ENCODE measurements at regions not wholly inside any gene's neighbourhood (a gene's known extent, or its start where the extent isn't known, plus 50 kb on each side); places are given as distances from the start of the nearest gene placed in this dataset.
A peak's percentile ranks its signal among the peaks of the same experiment; 100 is the strongest.

DNA sequence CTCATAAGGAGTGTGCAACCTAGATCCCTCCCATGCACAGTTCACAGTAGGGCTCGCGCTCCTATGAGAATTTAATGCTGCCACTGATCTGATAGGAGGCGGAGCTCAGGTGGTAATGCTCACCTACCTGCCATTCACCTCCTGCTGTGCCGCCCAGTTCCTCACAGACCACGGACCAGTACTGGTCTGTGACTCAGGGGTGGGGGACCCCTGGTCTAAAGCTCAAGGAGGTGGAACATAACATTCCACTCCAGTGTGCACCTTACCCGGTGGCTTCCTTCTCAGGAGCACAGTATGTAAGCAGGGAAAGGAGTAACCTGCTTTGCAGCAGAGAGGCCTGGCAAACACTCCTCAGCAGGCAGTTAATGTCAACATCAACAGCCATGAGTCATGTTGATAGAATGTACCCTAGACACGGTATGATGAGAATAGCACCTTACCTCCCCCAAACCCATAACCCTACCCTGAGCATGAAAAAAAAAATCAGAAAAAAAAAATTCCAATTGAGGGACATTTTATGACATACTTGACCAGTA lies 273.5 kb downstream of the FGFR2 start:
- Mint-ChIP-seq H3K4me3 (ENCODE audit: unreplicated experiment) (no peak overlapping the region), H3K27me3 (ENCODE audit: low read depth, unreplicated experiment) (no peaks in the 10 kb centered on the region), H3K27ac (ENCODE audit: unreplicated experiment) (peak overlapping the region; percentile 11), H3K36me3 (ENCODE audit: low read depth, unreplicated experiment) (no peaks in the 10 kb centered on the region), H3K9me3 (ENCODE audit: unreplicated experiment) (no peaks in the 10 kb centered on the region), H3K4me1 (ENCODE audit: low read depth, unreplicated experiment) (peaks cover 9% of the 10 kb centered on the region)
- no peaks in the 10 kb centered on the region for H3K9me3 ChIP-seq (ENCODE audit: insufficient read depth, low read depth, low read length)
- no peaks in the 10 kb centered on the region for H3K4me1 ChIP-seq (ENCODE audit: insufficient read depth, low read length)
- H4K20me1 ChIP-seq (ENCODE audit: insufficient read depth, low read length) = no peaks in the 10 kb centered on the region
- DNase-seq (ENCODE audit: low read depth) (no peak), FAIRE-seq (no peak)
- H3K79me2 ChIP-seq (ENCODE audit: insufficient read depth, low read length) = no peaks in the 10 kb centered on the region
- no peak overlapping the region for H2AFZ ChIP-seq (ENCODE audit: low read depth, low read length)
- TF ChIP-seq EZH2 (IDR thresholded peaks at IDR 0.05; ENCODE audit: insufficient read depth, low read length) = no peak
- TF ChIP-seq, protein P1, sequence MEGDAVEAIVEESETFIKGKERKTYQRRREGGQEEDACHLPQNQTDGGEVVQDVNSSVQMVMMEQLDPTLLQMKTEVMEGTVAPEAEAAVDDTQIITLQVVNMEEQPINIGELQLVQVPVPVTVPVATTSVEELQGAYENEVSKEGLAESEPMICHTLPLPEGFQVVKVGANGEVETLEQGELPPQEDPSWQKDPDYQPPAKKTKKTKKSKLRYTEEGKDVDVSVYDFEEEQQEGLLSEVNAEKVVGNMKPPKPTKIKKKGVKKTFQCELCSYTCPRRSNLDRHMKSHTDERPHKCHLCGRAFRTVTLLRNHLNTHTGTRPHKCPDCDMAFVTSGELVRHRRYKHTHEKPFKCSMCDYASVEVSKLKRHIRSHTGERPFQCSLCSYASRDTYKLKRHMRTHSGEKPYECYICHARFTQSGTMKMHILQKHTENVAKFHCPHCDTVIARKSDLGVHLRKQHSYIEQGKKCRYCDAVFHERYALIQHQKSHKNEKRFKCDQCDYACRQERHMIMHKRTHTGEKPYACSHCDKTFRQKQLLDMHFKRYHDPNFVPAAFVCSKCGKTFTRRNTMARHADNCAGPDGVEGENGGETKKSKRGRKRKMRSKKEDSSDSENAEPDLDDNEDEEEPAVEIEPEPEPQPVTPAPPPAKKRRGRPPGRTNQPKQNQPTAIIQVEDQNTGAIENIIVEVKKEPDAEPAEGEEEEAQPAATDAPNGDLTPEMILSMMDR (IDR thresholded peaks at IDR 0.05; ENCODE audit: insufficient read depth, low read depth, low read length) = no peak
- no peaks in the 10 kb centered on the region for H3K27me3 ChIP-seq (ENCODE audit: insufficient read depth, low read length)
- H3K4me3 ChIP-seq (ENCODE audit: insufficient read depth, low read depth, low read length) = no peak overlapping the region
- no peak overlapping the region for H3K9ac ChIP-seq (ENCODE audit: low read length)
- H3K36me3 ChIP-seq (ENCODE audit: insufficient read depth, low read length) = no peaks in the 10 kb centered on the region
- H3K27ac ChIP-seq (ENCODE audit: low read depth, low read length) = no peak overlapping the region
- no peak overlapping the region for H3K4me2 ChIP-seq (ENCODE audit: low read length)

DNA sequence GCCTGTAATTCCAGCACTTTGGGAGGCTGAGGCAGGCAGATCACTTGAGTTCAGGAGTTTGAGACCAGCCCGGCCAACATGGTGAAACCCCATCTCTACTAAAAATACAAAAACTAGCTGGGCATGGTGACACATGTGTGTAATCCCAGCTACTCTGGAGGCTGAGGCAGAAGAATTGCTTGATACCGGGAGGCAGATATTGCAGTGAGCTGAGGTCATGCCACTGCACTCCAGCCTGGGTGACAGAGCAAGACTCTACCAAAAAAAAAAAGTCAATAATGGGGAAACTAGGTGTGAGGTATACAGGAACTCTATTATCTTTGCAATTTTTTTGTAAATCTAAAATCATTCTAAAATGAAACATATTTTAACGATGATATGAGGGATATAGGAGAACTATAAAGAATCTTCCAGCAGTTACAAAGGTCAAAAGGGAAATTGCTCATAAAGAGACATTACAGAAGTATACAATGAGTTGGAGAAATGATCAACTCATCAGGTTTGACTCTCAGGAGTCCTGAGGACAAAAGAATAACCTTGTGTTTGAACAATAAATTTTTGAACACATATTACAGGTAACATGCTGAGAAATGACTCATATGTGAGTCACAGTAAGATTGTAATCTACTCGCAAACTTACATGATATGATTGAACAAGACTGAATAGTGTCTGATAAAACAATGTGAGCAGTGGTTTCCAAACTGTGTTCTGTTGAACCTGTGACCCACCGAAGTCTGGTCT lies 272.6 kb downstream of the FGFR2 start:
- Histone ChIP-seq H3K4me2 (ENCODE audit: low read length) (no peak overlapping the region), H3K9ac (ENCODE audit: low read length) (no peak overlapping the region), H3K4me1 (ENCODE audit: insufficient read depth, low read length) (no peaks in the 10 kb centered on the region), H3K79me2 (ENCODE audit: insufficient read depth, low read length) (no peaks in the 10 kb centered on the region), H2AFZ (ENCODE audit: low read depth, low read length) (no peak overlapping the region), H4K20me1 (ENCODE audit: insufficient read depth, low read length) (no peaks in the 10 kb centered on the region), H3K27ac (ENCODE audit: low read depth, low read length) (no peak overlapping the region), H3K4me3 (ENCODE audit: insufficient read depth, low read depth, low read length) (no peak overlapping the region), H3K36me3 (ENCODE audit: insufficient read depth, low read length) (no peaks in the 10 kb centered on the region), H3K9me3 (ENCODE audit: insufficient read depth, low read depth, low read length) (no peaks in the 10 kb centered on the region), H3K27me3 (ENCODE audit: insufficient read depth, low read length) (no peaks in the 10 kb centered on the region)
- FAIRE-seq (no peak), DNase-seq (ENCODE audit: low read depth) (peak; percentile 2)
- Mint-ChIP-seq H3K27ac (ENCODE audit: unreplicated experiment) (no peak overlapping the region), H3K9me3 (ENCODE audit: unreplicated experiment) (no peaks in the 10 kb centered on the region), H3K4me1 (ENCODE audit: low read depth, unreplicated experiment) (peaks cover 12% of the 10 kb centered on the region), H3K4me3 (ENCODE audit: unreplicated experiment) (no peak overlapping the region), H3K27me3 (ENCODE audit: low read depth, unreplicated experiment) (no peaks in the 10 kb centered on the region), H3K36me3 (ENCODE audit: low read depth, unreplicated experiment) (no peaks in the 10 kb centered on the region)
- TF ChIP-seq, protein P1 (IDR thresholded peaks at IDR 0.05; ENCODE audit: insufficient read depth, low read depth, low read length) = no peak
- TF ChIP-seq EZH2 (IDR thresholded peaks at IDR 0.05; ENCODE audit: insufficient read depth, low read length) = no peak

DNA sequence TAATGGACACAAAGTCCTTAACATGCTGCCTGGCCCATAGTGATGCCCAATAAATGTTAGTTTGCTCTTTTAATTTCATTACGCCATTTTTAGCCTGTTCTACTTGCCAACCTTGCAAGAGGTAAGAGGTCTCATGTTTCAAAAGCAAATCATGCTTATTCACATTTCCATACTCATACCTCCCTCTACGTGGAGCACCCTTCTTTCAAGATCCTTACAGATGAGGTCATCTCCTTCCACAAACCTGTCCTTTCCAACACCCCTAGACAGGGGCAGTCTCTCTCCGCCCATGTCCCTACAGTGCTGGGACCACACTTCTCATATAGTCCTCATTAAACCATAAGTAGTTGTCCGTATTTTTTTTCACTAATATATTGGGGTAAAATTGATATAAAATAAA lies 271.3 kb downstream of the FGFR2 start:
- no peak overlapping the region for H3K27ac ChIP-seq (ENCODE audit: low read depth, low read length)
- H3K4me1 ChIP-seq (ENCODE audit: insufficient read depth, low read length) = no peaks in the 10 kb centered on the region
- TF ChIP-seq, protein P1 (IDR thresholded peaks at IDR 0.05; ENCODE audit: insufficient read depth, low read depth, low read length) = no peak
- TF ChIP-seq EZH2 (IDR thresholded peaks at IDR 0.05; ENCODE audit: insufficient read depth, low read length) = no peak
- no peak for DNase-seq (ENCODE audit: low read depth)
- H2AFZ ChIP-seq (ENCODE audit: low read depth, low read length) = no peak overlapping the region
- no peak overlapping the region for H3K4me3 ChIP-seq (ENCODE audit: insufficient read depth, low read depth, low read length)
- H3K27me3 ChIP-seq (ENCODE audit: insufficient read depth, low read length) = no peaks in the 10 kb centered on the region
- Mint-ChIP-seq H3K36me3 (ENCODE audit: low read depth, unreplicated experiment) (no peaks in the 10 kb centered on the region), H3K4me3 (ENCODE audit: unreplicated experiment) (no peak overlapping the region), H3K27ac (ENCODE audit: unreplicated experiment) (no peak overlapping the region), H3K9me3 (ENCODE audit: unreplicated experiment) (no peaks in the 10 kb centered on the region), H3K4me1 (ENCODE audit: low read depth, unreplicated experiment) (peaks cover 14% of the 10 kb centered on the region), H3K27me3 (ENCODE audit: low read depth, unreplicated experiment) (no peaks in the 10 kb centered on the region)
- H3K9me3 ChIP-seq (ENCODE audit: insufficient read depth, low read depth, low read length) = no peaks in the 10 kb centered on the region
- no peak overlapping the region for H3K4me2 ChIP-seq (ENCODE audit: low read length)
- FAIRE-seq = no peak
- no peaks in the 10 kb centered on the region for H3K36me3 ChIP-seq (ENCODE audit: insufficient read depth, low read length)
- no peaks in the 10 kb centered on the region for H3K79me2 ChIP-seq (ENCODE audit: insufficient read depth, low read length)
- no peaks in the 10 kb centered on the region for H4K20me1 ChIP-seq (ENCODE audit: insufficient read depth, low read length)
- no peak overlapping the region for H3K9ac ChIP-seq (ENCODE audit: low read length)

All from astrocyte (in vitro differentiated cells and primary cell).